Keratinocyte (primary cell): ENCODE measurements at regions not wholly inside any gene's neighbourhood (a gene's known extent, or its start where the extent isn't known, plus 50 kb on each side); places are given as distances from the start of the nearest gene placed in this dataset.

Experiments used
- CTCF ChIP-seq, 3 experiments: IDR thresholded peaks in 1 of 3; conservative IDR thresholded peaks in 1 of 3; optimal IDR thresholded peaks in 1 of 3; 2 replicates in 2 of 3; 3 replicates in 1 of 3; pipeline versions ENCODE3 to v1.5.1; 2011; ENCODE audit warnings: low read length in 3 of 3, mild to moderate bottlenecking in 3 of 3, moderate library complexity in 2 of 3, control low read depth in 1 of 3, inconsistent platforms in 1 of 3; ENCODE audit not compliant: insufficient read depth in 2 of 3; ENCODE audit errors: extremely low read depth in 1 of 3
- EZH2 ChIP-seq: IDR thresholded peaks from one replicate; pipeline ENCODE4 v1.6.1; 2012; ENCODE audit warnings: inconsistent platforms, mild to moderate bottlenecking, low read length, moderate library complexity

- no peak for TF ChIP-seq CTCF (optimal IDR thresholded peaks at IDR 0.05 in 1 of 3, IDR thresholded peaks at IDR 0.05 in 1 of 3, conservative IDR thresholded peaks at IDR 0.05 in 1 of 3; ENCODE audit: extremely low read depth in 1 of 3, insufficient read depth in 2 of 3, low read length in 3 of 3)
- no peak for TF ChIP-seq EZH2
Observed at GRCh38 chr16:49024016-49024415, 257.6 kb downstream of the CBLN1 start.
